CD4-positive, alpha-beta T cell (primary cell): ENCODE measurements at regions not wholly inside any gene's neighbourhood (a gene's known extent, or its start where the extent isn't known, plus 50 kb on each side); places are given as distances from the start of the nearest gene placed in this dataset.

Source experiments
- ATAC-seq: fragments of 200-7000 bp; cut with Tn5 transposase; one replicate; pipeline ENCODE4 v1.10.0; 2022; ENCODE audit warnings: mild to moderate bottlenecking; ENCODE audit not compliant: poor library complexity
- CTCF ChIA-PET: fragments of 350-600 bp; sonication (Branson Sonifier 250); formaldehyde crosslinking; loops from one replicate; lab custom pipeline; 2021; ENCODE audit warnings: antibody characterized with exemption, inconsistent platforms; lab: Charles Lee
- POLR2A ChIA-PET: fragments of 350-600 bp; sonication (Branson Sonifier 250); formaldehyde crosslinking; loops from one replicate; lab custom pipeline; 2021; ENCODE audit warnings: antibody characterized with exemption, inconsistent platforms; lab: Charles Lee
- DNase-seq, 14 experiments: peaks; one replicate each; pipeline ENCODE4 v3.0.0-alpha.2; 2013 to 2020; ENCODE audit warnings: mixed read lengths in 2 of 14
- H3K27ac ChIP-seq, 2 donors: one replicate each; pipeline versions ENCODE4 v1.5.1 to v1.7.0; 2013; ENCODE audit warnings: low read length in 2 of 2, low read depth in 1 of 2, mild to moderate bottlenecking in 1 of 2
- H3K27me3 ChIP-seq, 2 experiments: 1 replicate in 1 of 2; 2 replicates in 1 of 2; pipeline versions ENCODE4 v1.6.1 to v1.7.0; 2013; ENCODE audit warnings: low read length in 2 of 2, control low read depth in 1 of 2, mild to moderate bottlenecking in 1 of 2, moderate library complexity in 1 of 2; ENCODE audit not compliant: insufficient read depth in 2 of 2, control insufficient read depth in 1 of 2
- H3K36me3 ChIP-seq: one replicate; pipeline ENCODE4 v1.6.1; 2013; ENCODE audit warnings: low read length, control low read depth; ENCODE audit not compliant: insufficient read depth
- H3K4me1 ChIP-seq: one replicate; pipeline ENCODE4 v1.6.1; 2013; ENCODE audit warnings: low read length, control low read depth; ENCODE audit not compliant: insufficient read depth
- H3K4me3 ChIP-seq: one replicate; pipeline ENCODE4 v1.5.1; 2013; ENCODE audit warnings: mild to moderate bottlenecking, low read length, moderate library complexity
- H3K9me3 ChIP-seq, 2 experiments: 1 replicate in 1 of 2; 2 replicates in 1 of 2; pipeline versions ENCODE4 v1.6.1 to v1.7.0; 2013; ENCODE audit warnings: low read length in 2 of 2, mild to moderate bottlenecking in 2 of 2, control low read depth in 1 of 2, moderate library complexity in 1 of 2; ENCODE audit not compliant: control insufficient read depth in 1 of 2, insufficient read depth in 1 of 2
- H3K27ac Mint-ChIP-seq: one replicate; pipeline ENCODE4 v1.8.0; 2020; ENCODE audit warnings: mixed read lengths
- H3K27me3 Mint-ChIP-seq: one replicate; pipeline ENCODE4 v1.8.0; 2021; ENCODE audit warnings: mixed read lengths
- H3K36me3 Mint-ChIP-seq: one replicate; pipeline ENCODE4 v1.8.0; 2021; ENCODE audit warnings: low read depth, mixed read lengths
- H3K4me1 Mint-ChIP-seq: one replicate; pipeline ENCODE4 v1.8.0; 2021; ENCODE audit warnings: low read depth, mixed read lengths
- H3K4me3 Mint-ChIP-seq: one replicate; pipeline ENCODE4 v1.8.0; 2020; ENCODE audit warnings: mild to moderate bottlenecking, mixed read lengths
- H3K9me3 Mint-ChIP-seq: one replicate; pipeline ENCODE4 v1.8.0; 2020; ENCODE audit warnings: mixed read lengths
- intact Hi-C, 2 experiments: fragments of 100-400 bp; cut with DNase I in 1 of 2; cut with micrococcal nuclease in 1 of 2; formaldehyde crosslinking; loops; one replicate each; pipeline versions ENCODE4 v1.15.1 to v1.9.0; 2023 to 2025; cut with DNase I, micrococcal nuclease
- TF ChIP-seq, protein P1 (sequence below): fragments of 200-600 bp; IDR thresholded peaks from one replicate; pipeline ENCODE4 v1.8.0; 2022; ENCODE audit warnings: antibody characterized with exemption, mild to moderate bottlenecking

DNA sequence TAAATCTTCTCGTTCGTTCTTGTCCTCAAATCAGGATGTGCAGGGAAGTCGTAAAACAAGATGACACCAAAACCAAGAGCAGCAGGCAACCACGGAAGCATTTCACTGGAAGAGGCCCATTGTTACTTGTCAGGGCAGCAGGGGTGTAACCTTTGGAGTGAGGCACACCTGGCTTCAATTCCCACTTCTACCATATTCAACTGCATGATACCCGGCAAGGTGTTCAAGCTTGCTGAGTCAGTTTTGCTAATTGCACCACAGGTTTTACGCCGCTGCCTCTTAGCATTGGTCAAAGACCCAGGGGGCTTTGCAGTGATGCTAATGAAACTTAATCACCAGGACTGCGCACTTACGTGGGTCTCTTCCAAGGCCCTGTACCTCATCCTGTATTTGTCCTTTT, 50.0 kb upstream of the PTER start:
- no peaks in the 10 kb centered on the region for H3K36me3 ChIP-seq
- H3K4me1 ChIP-seq = no peaks in the 10 kb centered on the region
- Mint-ChIP-seq H3K4me3 (no peak overlapping the region), H3K36me3 (no peaks in the 10 kb centered on the region), H3K4me1 (no peaks in the 10 kb centered on the region), H3K27me3 (peaks cover 5% of the 10 kb centered on the region), H3K9me3 (no peaks in the 10 kb centered on the region), H3K27ac (no peak overlapping the region)
- ChIA-PET CTCF (no interaction called here), POLR2A (no interaction called here)
- H3K27me3 ChIP-seq = no peaks in the 10 kb centered on the region
- H3K4me3 ChIP-seq = no peak overlapping the region
- TF ChIP-seq, protein P1, sequence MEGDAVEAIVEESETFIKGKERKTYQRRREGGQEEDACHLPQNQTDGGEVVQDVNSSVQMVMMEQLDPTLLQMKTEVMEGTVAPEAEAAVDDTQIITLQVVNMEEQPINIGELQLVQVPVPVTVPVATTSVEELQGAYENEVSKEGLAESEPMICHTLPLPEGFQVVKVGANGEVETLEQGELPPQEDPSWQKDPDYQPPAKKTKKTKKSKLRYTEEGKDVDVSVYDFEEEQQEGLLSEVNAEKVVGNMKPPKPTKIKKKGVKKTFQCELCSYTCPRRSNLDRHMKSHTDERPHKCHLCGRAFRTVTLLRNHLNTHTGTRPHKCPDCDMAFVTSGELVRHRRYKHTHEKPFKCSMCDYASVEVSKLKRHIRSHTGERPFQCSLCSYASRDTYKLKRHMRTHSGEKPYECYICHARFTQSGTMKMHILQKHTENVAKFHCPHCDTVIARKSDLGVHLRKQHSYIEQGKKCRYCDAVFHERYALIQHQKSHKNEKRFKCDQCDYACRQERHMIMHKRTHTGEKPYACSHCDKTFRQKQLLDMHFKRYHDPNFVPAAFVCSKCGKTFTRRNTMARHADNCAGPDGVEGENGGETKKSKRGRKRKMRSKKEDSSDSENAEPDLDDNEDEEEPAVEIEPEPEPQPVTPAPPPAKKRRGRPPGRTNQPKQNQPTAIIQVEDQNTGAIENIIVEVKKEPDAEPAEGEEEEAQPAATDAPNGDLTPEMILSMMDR = no peak
- H3K27ac ChIP-seq = no peak overlapping the region
- no peaks in the 10 kb centered on the region for H3K9me3 ChIP-seq
- intact Hi-C loops = no loop called here
- ATAC-seq = no peak
- no peak for DNase-seq
